ENCODE measurements at regions not wholly inside any gene's neighbourhood (a gene's known extent, or its start where the extent isn't known, plus 50 kb on each side); places are given as distances from the start of the nearest gene placed in this dataset.

- TF ChIP-seq CTCF (IDR thresholded peaks at IDR 0.05; ENCODE audit: insufficient read depth, low read length, poor library complexity, severe bottlenecking) (no peak), EZH2phosphoT487 (conservative IDR thresholded peaks at IDR 0.05; ENCODE audit: low read length) (no peak)
These were observed 56.3 kb downstream of the SLC24A2 start for GRCh38 chr9:19732441-19732951.

Data from SU-DHL-6 (cell line).